DND-41 (cell line): ENCODE measurements at regions not wholly inside any gene's neighbourhood (a gene's known extent, or its start where the extent isn't known, plus 50 kb on each side); places are given as distances from the start of the nearest gene placed in this dataset.

Experiments
- ATAC-seq: fragments of 200-7000 bp; cut with Tn5 transposase; 3 replicates; pipeline ENCODE4 v1.9.1; 2021; ENCODE audit warnings: low read depth; ENCODE audit not compliant: insufficient read depth
- DNase-seq: peaks from one replicate; pipeline ENCODE4 v3.0.0-alpha.2; 2020
- H2AFZ ChIP-seq: 2 replicates; pipeline ENCODE4 v1.6.0; 2012; ENCODE audit warnings: low read depth, low read length
- H3K27ac ChIP-seq: 2 replicates; pipeline ENCODE4 v1.5.1; 2012; ENCODE audit warnings: low read length, inconsistent platforms
- H3K27me3 ChIP-seq: fragments of 200-600 bp; sonication (generic); 2 replicates; pipeline ENCODE4 v1.6.0; 2012; ENCODE audit warnings: low read length, mild to moderate bottlenecking, inconsistent platforms; ENCODE audit not compliant: insufficient read depth, poor library complexity
- H3K36me3 ChIP-seq: 2 replicates; pipeline ENCODE4 v1.5.1; 2012; ENCODE audit warnings: low read length, inconsistent platforms; ENCODE audit not compliant: insufficient read depth
- H3K4me1 ChIP-seq: 2 replicates; pipeline ENCODE4 v1.5.1; 2012; ENCODE audit warnings: mild to moderate bottlenecking, low read length; ENCODE audit not compliant: insufficient read depth
- H3K4me2 ChIP-seq: 2 replicates; pipeline ENCODE4 v1.6.0; 2012; ENCODE audit warnings: mild to moderate bottlenecking, moderate library complexity, low read length, inconsistent platforms; ENCODE audit not compliant: insufficient read depth
- H3K4me3 ChIP-seq, 2 experiments: fragments of 200-600 bp in 1 of 2; shearing (Covaris generic) in 1 of 2; 2 replicates each; pipeline ENCODE4 v1.5.1; 2012 to 2016; ENCODE audit warnings: inconsistent platforms in 2 of 2, low read length in 2 of 2, mild to moderate bottlenecking in 2 of 2, low read depth in 1 of 2, moderate library complexity in 1 of 2
- H3K79me2 ChIP-seq: 2 replicates; pipeline ENCODE4 v1.6.0; 2012; ENCODE audit warnings: low read length, inconsistent platforms; ENCODE audit not compliant: insufficient read depth
- H3K9ac ChIP-seq: 2 replicates; pipeline ENCODE4 v1.6.0; 2012; ENCODE audit warnings: low read depth, mild to moderate bottlenecking, inconsistent platforms, low read length, moderate library complexity
- H3K9me3 ChIP-seq: 2 replicates; pipeline ENCODE4 v1.5.1; 2012; ENCODE audit warnings: low read length, moderate library complexity, mild to moderate bottlenecking, inconsistent platforms; ENCODE audit not compliant: insufficient read depth, severe bottlenecking
- H4K20me1 ChIP-seq: 2 replicates; pipeline ENCODE4 v1.6.0; 2012; ENCODE audit warnings: low read length; ENCODE audit not compliant: insufficient read depth
- EZH2 ChIP-seq: IDR thresholded peaks from 3 replicates; pipeline ENCODE4 v1.6.1; 2012; ENCODE audit warnings: borderline replicate concordance, low read depth, mild to moderate bottlenecking, moderate library complexity, low read length, inconsistent platforms; ENCODE audit not compliant: severe bottlenecking
- TF ChIP-seq, protein P1 (sequence below): IDR thresholded peaks from 2 replicates; pipeline ENCODE4 v1.5.1; 2012; ENCODE audit warnings: borderline replicate concordance, low read length, moderate library complexity, mild to moderate bottlenecking; ENCODE audit not compliant: poor library complexity, severe bottlenecking; ENCODE audit errors: extremely low read depth

DNA sequence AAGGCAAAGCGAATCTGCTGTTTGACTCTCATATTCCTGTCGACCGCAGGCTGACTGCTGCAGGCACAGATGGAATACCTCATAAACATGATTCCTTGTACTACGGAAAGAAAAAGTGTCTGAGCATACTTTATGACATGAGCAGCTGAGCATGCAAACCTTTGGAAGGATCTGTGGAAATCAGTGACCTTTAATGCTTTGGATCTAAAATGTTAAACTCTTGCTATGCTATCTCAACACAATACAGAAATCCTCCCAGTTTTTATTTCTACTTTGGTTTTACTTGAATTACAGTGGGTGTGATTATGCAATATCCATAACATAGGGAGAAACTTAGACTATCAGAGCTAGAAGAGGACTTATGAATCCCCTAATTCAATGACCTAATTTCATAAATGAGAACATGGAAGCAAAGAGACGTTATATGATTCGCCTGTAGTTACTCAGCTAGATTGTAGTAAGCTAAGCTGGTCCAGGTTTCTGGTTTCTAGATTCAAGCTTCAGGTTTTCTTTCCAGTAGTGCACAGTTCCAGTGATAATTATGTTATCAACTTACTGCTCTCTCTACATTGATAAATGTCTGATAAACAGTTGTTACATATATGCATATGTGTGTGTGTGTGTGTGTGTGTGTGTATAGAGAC, 127.6 kb upstream of the GBE1 start:
- Histone ChIP-seq H3K4me2 (no peak overlapping the region), H3K36me3 (no peaks in the 10 kb centered on the region), H3K27ac (no peak overlapping the region), H3K4me1 (peaks cover 17% of the 10 kb centered on the region), H3K9ac (no peak overlapping the region), H3K27me3 (no peaks in the 10 kb centered on the region), H3K4me3 (no peak overlapping the region), H3K9me3 (no peaks in the 10 kb centered on the region), H2AFZ (no peak overlapping the region), H3K79me2 (no peaks in the 10 kb centered on the region), H4K20me1 (no peaks in the 10 kb centered on the region)
- TF ChIP-seq EZH2 = no peak
- TF ChIP-seq, protein P1, sequence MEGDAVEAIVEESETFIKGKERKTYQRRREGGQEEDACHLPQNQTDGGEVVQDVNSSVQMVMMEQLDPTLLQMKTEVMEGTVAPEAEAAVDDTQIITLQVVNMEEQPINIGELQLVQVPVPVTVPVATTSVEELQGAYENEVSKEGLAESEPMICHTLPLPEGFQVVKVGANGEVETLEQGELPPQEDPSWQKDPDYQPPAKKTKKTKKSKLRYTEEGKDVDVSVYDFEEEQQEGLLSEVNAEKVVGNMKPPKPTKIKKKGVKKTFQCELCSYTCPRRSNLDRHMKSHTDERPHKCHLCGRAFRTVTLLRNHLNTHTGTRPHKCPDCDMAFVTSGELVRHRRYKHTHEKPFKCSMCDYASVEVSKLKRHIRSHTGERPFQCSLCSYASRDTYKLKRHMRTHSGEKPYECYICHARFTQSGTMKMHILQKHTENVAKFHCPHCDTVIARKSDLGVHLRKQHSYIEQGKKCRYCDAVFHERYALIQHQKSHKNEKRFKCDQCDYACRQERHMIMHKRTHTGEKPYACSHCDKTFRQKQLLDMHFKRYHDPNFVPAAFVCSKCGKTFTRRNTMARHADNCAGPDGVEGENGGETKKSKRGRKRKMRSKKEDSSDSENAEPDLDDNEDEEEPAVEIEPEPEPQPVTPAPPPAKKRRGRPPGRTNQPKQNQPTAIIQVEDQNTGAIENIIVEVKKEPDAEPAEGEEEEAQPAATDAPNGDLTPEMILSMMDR = no peak
- ATAC-seq = no peak
- no peak for DNase-seq

DNA sequence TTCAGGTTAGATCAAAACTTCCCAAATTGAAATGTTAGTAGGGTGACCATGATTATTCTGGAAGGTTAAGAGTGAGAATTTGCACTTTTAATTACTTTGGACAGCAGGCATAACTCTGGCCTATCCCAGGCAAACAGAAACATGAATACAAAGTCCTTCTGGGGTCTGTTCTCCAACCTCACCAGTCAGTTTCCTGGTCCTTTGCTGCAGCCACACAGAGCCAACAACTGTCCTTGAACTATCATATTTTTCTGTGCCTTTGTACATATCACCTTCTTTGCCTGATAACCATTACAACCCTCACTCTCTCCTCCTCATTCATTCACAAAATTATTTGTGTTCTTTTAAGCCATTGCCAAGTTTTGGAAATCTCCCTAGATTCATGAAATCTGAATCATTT, 126.0 kb upstream of the GBE1 start:
- Histone ChIP-seq H3K9me3 (no peaks in the 10 kb centered on the region), H3K27me3 (no peaks in the 10 kb centered on the region), H3K79me2 (no peaks in the 10 kb centered on the region), H3K36me3 (no peaks in the 10 kb centered on the region), H4K20me1 (no peaks in the 10 kb centered on the region), H3K9ac (no peak overlapping the region), H3K4me1 (peaks cover 17% of the 10 kb centered on the region), H2AFZ (no peak overlapping the region), H3K4me3 (no peak overlapping the region), H3K27ac (no peak overlapping the region), H3K4me2 (no peak overlapping the region)
- DNase-seq = no peak
- no peak for ATAC-seq
- TF ChIP-seq EZH2 = no peak
- TF ChIP-seq, protein P1 = no peak

DNA sequence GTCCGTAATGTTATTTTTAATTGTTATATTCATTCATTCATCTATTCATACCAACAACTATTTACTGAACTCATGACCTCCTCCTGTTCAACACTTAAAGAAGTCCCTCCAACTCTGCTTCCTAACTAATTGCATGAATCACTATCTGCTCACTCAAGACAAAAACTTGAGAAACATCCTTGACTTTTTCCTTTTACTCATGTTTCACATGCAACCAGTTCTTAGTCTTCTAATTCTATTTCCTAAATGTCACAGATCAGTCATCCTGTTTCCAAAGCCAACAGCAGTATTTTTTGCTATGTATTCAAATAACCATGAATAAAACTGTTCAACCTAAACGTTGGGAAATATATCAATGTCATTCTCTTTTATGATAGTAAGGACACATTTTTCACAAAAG, 124.6 kb upstream of the GBE1 start:
- no peak for ATAC-seq
- no peak overlapping the region for H2AFZ ChIP-seq
- no peak overlapping the region for H3K4me2 ChIP-seq
- H3K79me2 ChIP-seq = no peaks in the 10 kb centered on the region
- no peak overlapping the region for H3K4me3 ChIP-seq
- DNase-seq = no peak
- H3K4me1 ChIP-seq = peaks cover 9% of the 10 kb centered on the region
- H4K20me1 ChIP-seq = no peaks in the 10 kb centered on the region
- no peaks in the 10 kb centered on the region for H3K27me3 ChIP-seq
- no peak overlapping the region for H3K27ac ChIP-seq
- TF ChIP-seq, protein P1 = no peak
- TF ChIP-seq EZH2 = no peak
- H3K36me3 ChIP-seq = no peaks in the 10 kb centered on the region
- H3K9me3 ChIP-seq = no peaks in the 10 kb centered on the region
- H3K9ac ChIP-seq = no peak overlapping the region
